NB4 (cell line): ENCODE measurements at regions not wholly inside any gene's neighbourhood (a gene's known extent, or its start where the extent isn't known, plus 50 kb on each side); places are given as distances from the start of the nearest gene placed in this dataset.

ENCODE experiments used
- DNase-seq: peaks from one replicate; pipeline ENCODE4 v3.0.0; 2010; ENCODE audit warnings: low read depth
- H3K4me3 ChIP-seq: one replicate; pipeline ENCODE4 v1.5.1; 2011; ENCODE audit warnings: mild to moderate bottlenecking, low read depth, low read length, moderate library complexity
- MYC ChIP-seq: IDR thresholded peaks from 2 replicates; pipeline ENCODE4 v1.6.1; 2011; ENCODE audit warnings: low read depth, low read length
- POLR2A ChIP-seq: IDR thresholded peaks from 2 replicates; pipeline ENCODE4 v1.6.1; 2011; ENCODE audit warnings: mild to moderate bottlenecking; ENCODE audit not compliant: insufficient read length; ENCODE audit errors: extremely low read depth
- TF ChIP-seq, protein P1 (sequence below): IDR thresholded peaks from one replicate; pipeline ENCODE4 v1.5.1; 2012; ENCODE audit warnings: low read depth, low read length
- TF ChIP-seq, protein P2 (sequence below): IDR thresholded peaks from 2 replicates; pipeline ENCODE4 v1.6.1; 2011; ENCODE audit warnings: low read depth, low read length

DNA sequence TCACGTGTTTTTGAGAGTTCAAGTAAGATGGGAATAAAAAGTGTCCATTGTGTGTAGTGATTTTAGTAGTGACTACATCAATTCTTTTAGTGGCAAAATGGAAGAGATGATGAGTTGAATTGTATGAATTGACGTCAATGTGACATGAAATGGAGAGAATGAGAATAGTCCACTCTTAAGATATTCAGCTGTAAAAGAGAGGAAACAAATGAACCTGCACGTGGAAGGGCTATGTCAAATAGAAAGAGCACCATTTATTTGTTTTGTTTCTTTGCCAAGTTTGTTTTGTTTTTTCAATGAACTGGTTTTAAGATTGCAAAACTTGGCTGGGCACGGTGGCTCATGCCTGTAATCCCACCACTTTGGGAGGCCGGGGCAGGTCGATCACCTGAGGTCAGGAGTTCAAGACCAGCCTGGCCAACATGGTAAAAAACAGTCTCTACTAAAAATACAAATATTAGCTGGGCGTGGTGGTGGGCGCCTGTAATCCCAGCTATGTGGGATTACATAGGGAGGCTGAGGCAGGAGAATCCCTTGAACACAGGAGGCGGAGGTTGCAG lies 453.8 kb downstream of the TAF11L14 start:
- no peak overlapping the region for H3K4me3 ChIP-seq
- TF ChIP-seq, protein P1, sequence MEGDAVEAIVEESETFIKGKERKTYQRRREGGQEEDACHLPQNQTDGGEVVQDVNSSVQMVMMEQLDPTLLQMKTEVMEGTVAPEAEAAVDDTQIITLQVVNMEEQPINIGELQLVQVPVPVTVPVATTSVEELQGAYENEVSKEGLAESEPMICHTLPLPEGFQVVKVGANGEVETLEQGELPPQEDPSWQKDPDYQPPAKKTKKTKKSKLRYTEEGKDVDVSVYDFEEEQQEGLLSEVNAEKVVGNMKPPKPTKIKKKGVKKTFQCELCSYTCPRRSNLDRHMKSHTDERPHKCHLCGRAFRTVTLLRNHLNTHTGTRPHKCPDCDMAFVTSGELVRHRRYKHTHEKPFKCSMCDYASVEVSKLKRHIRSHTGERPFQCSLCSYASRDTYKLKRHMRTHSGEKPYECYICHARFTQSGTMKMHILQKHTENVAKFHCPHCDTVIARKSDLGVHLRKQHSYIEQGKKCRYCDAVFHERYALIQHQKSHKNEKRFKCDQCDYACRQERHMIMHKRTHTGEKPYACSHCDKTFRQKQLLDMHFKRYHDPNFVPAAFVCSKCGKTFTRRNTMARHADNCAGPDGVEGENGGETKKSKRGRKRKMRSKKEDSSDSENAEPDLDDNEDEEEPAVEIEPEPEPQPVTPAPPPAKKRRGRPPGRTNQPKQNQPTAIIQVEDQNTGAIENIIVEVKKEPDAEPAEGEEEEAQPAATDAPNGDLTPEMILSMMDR, result no peak
- TF ChIP-seq POLR2A (no peak), MYC (no peak)
- TF ChIP-seq, protein P2, sequence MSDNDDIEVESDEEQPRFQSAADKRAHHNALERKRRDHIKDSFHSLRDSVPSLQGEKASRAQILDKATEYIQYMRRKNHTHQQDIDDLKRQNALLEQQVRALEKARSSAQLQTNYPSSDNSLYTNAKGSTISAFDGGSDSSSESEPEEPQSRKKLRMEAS, result no peak
- no peak for DNase-seq

DNA sequence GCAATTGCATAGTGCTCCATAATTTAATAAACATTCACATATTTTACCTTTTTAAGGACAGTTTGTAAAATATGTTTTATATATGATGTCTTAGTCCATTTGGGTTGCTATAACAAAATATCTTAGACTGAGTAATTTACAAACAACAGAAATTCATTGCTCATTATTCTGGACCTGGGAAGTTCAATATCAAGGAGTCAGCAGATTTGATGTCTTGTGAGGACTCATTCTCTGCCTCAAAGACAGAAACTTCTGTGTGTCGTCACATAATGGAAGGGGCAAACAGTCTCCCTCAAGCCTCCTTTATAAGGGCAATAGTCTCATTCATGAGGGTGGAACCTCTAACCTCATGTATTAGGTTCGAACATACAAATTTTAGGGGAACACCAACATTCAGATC lies 455.9 kb downstream of the TAF11L14 start:
- DNase-seq, result no peak
- TF ChIP-seq, protein P1, result no peak
- TF ChIP-seq, protein P2, result no peak
- no peak for TF ChIP-seq POLR2A
- no peak for TF ChIP-seq MYC
- no peak overlapping the region for H3K4me3 ChIP-seq

DNA sequence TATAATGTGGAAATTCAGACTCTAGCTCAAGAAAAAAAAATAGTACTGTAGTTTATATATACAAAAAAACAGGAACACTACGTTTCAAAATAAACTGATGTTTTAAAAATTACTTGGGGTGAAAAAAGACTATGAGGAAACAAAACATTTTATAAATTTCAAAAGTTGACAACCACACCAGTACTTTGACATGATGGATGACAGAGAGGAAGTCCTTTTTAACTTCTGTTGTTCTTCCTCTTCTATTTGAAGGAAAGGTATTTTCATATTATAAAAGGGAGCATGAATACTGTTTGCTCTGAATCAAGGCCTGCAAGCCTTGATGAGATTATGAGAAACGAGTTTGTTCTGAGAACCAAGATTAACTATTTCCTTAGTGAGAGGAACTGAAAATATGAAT lies 456.9 kb downstream of the TAF11L14 start:
- no peak for DNase-seq
- no peak overlapping the region for H3K4me3 ChIP-seq
- TF ChIP-seq MYC (no peak), POLR2A (no peak)
- TF ChIP-seq, protein P2, result no peak
- TF ChIP-seq, protein P1, result no peak

DNA sequence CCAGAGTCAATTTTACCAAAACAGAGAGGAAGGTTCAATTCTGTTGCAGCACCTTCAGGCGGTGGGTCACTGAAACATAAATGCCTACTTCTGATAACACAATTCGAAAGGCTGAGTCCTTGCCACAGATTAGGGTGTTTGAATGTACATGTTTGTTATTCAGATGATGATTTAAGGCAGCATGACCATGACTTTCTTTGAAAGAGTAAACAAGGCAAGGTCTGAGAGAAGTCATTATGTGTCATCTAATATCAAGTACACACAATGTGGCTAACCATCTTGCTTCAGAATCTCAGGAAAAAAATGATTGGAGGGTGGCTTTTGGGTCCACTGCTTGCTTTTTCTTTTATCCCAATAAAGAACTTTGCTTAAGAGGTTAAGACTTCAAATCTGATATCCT lies 457.5 kb downstream of the TAF11L14 start:
- DNase-seq, result no peak
- TF ChIP-seq, protein P2, result no peak
- TF ChIP-seq, protein P1, result no peak
- no peak for TF ChIP-seq POLR2A
- H3K4me3 ChIP-seq, result no peak overlapping the region

DNA sequence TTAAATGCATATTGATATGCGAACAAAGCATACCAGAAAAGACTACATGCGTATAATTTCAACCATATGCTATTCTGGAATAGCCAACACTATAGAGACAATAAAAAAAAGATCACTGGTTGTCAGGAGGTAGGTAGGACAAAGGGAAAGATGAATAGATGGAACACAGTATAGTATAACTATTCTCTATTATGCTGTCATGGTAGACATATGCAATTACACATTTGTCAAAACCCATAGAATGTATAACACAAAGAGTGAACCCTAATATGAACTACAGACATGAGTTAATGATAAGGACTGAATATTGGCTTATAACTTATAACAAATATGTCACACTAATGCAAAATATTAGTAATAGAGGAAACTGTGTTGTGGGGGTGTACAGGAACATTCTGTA lies 460.8 kb downstream of the TAF11L14 start:
- no peak overlapping the region for H3K4me3 ChIP-seq
- DNase-seq, result no peak
- TF ChIP-seq, protein P1, result no peak
- TF ChIP-seq MYC, result no peak
- no peak for TF ChIP-seq POLR2A
- TF ChIP-seq, protein P2, result no peak

DNA sequence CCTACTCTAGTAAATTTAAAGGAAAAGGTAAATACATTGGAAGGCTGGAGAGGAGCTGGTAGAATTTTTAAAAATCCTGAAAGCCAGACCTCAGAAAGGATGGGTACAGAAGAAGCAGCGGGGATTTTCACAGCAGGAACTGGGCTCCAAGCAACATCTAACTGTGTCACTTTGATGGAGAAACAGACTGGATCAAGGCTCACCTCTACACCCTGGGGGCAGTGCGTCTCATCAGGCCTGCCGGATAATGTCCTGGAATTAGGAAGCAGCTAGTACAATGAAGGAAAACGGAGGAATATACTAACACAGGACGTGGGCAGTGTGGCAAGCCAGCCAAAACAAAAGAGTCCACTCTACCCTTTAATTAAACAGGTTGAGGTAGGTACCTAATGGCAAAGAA lies 463.6 kb downstream of the TAF11L14 start:
- no peak overlapping the region for H3K4me3 ChIP-seq
- no peak for TF ChIP-seq MYC
- DNase-seq, result no peak
